ENCODE measurements at regions not wholly inside any gene's neighbourhood (a gene's known extent, or its start where the extent isn't known, plus 50 kb on each side); places are given as distances from the start of the nearest gene placed in this dataset.

DNA sequence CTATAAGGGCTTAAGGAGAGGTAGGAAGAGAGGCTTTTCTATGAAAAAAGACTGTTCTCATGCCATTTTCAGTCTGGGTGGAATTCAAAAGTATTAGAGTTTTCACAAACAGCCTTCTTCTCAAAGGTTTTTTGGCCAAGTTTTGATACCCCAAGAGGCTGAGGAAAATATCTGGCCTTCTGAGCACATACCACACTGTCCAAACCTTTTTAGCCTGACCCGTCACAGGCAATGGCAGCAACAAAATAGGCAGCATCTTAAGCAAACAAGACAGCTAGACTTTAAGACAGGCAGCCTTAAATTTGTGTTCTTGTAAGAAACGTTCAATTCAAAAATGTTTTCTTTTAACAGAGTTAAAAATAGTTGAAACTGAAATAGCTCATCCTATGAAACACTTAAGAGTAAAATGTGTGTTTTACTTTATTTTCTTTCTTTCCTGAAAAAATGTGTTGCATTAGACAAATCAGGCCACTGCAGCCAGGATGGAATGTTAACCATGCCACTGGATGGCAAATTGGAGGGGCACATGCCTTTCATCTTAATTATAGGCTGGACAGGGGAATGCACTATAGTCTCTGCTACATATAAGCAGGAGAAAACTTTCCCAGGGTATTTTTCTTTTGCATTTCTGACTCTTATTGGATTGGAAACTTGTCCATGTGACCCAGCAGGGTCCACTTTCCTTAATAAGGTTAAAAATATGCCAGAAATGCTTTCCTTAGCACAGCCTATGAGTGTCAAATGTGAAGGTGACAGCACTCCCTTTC lies 315.0 kb downstream of the TGFB2 start:
- WGBS, 3 donors = 13 to 29% (median 14%) methylated on average over 2 of the region's 2 CpGs
- H3K27ac ChIP-seq = no peak overlapping the region
- intact Hi-C loops (cut with DNase I) = no loop called here

DNA sequence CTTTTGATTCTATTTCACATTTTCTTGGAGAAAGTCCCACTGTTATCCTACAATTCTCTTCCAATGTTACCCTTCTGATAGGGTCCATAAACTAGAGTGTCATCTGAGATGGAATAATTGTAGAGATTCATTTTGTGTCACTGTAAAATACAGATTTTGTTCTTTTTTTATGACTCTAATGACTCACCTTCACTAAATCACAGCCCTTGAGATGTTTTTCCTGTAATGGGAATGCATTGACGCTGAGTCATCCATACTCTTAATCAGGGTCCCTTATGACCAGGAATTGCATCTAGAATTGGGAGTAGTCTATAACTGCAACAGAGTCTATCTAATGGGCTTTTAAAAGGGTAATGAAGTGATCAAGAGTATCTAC lies 315.5 kb downstream of the TGFB2 start:
- Histone ChIP-seq H3K27me3 (no peaks in the 10 kb centered on the region), H3K4me3 (no peak overlapping the region), H3K36me3 (no peaks in the 10 kb centered on the region), H3K27ac (no peak overlapping the region), H3K9me3 (no peaks in the 10 kb centered on the region), H3K4me1 (ENCODE audit: insufficient read depth) (peaks cover 2% of the 10 kb centered on the region)
- TF ChIP-seq, protein P1, sequence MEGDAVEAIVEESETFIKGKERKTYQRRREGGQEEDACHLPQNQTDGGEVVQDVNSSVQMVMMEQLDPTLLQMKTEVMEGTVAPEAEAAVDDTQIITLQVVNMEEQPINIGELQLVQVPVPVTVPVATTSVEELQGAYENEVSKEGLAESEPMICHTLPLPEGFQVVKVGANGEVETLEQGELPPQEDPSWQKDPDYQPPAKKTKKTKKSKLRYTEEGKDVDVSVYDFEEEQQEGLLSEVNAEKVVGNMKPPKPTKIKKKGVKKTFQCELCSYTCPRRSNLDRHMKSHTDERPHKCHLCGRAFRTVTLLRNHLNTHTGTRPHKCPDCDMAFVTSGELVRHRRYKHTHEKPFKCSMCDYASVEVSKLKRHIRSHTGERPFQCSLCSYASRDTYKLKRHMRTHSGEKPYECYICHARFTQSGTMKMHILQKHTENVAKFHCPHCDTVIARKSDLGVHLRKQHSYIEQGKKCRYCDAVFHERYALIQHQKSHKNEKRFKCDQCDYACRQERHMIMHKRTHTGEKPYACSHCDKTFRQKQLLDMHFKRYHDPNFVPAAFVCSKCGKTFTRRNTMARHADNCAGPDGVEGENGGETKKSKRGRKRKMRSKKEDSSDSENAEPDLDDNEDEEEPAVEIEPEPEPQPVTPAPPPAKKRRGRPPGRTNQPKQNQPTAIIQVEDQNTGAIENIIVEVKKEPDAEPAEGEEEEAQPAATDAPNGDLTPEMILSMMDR (IDR thresholded peaks at IDR 0.05) = no peak
- TF ChIP-seq POLR2A (IDR thresholded peaks at IDR 0.05) = no peak
- TF ChIP-seq EP300 (IDR thresholded peaks at IDR 0.05) = no peak
- DNase-seq = no peak
- WGBS, 3 donors = 73 to 84% (median 73%) methylated on average over 1 of the region's 1 CpG
- intact Hi-C loops (cut with DNase I) = no loop called here

More for the DNA sequence above, 315.0 kb downstream of the TGFB2 start:
- TF ChIP-seq, protein P1 (IDR thresholded peaks at IDR 0.05) = no peak
- TF ChIP-seq POLR2A (IDR thresholded peaks at IDR 0.05) (no peak), EP300 (IDR thresholded peaks at IDR 0.05) (no peak)
- DNase-seq = no peak
- Histone ChIP-seq H3K9me3 (no peaks in the 10 kb centered on the region), H3K36me3 (no peaks in the 10 kb centered on the region), H3K4me3 (no peak overlapping the region), H3K4me1 (ENCODE audit: insufficient read depth) (peaks cover 2% of the 10 kb centered on the region), H3K27me3 (no peaks in the 10 kb centered on the region)

DNA sequence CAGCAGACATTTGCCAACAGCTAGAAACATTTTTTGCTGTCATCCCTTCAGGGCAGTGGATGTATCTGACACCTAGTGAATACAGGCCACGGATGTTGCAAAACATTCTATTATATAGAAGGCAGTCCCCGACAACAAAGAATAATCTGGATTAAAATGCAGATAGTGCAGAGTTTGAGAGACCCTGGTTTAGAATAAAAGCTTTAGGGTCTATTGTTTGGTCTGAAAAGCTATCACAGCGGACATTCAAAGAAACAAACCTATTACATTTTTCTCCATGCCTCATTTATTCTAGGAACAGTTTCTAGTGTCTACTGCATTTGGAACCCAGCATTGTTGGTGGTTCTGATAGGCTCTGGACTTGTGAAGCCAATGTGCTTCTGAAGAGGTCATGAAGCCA lies 316.3 kb downstream of the TGFB2 start:
- 92 to 95% (median 92%) methylated on average over 3 of the region's 3 CpGs for WGBS, 3 donors
- Histone ChIP-seq H3K27ac (no peak overlapping the region), H3K9me3 (no peaks in the 10 kb centered on the region), H3K4me1 (ENCODE audit: insufficient read depth) (peaks cover 2% of the 10 kb centered on the region), H3K4me3 (no peak overlapping the region), H3K36me3 (no peaks in the 10 kb centered on the region), H3K27me3 (no peaks in the 10 kb centered on the region)
- intact Hi-C loops (cut with DNase I) = no loop called here
- no peak for DNase-seq
- TF ChIP-seq POLR2A (IDR thresholded peaks at IDR 0.05) (no peak), EP300 (IDR thresholded peaks at IDR 0.05) (no peak)

DNA sequence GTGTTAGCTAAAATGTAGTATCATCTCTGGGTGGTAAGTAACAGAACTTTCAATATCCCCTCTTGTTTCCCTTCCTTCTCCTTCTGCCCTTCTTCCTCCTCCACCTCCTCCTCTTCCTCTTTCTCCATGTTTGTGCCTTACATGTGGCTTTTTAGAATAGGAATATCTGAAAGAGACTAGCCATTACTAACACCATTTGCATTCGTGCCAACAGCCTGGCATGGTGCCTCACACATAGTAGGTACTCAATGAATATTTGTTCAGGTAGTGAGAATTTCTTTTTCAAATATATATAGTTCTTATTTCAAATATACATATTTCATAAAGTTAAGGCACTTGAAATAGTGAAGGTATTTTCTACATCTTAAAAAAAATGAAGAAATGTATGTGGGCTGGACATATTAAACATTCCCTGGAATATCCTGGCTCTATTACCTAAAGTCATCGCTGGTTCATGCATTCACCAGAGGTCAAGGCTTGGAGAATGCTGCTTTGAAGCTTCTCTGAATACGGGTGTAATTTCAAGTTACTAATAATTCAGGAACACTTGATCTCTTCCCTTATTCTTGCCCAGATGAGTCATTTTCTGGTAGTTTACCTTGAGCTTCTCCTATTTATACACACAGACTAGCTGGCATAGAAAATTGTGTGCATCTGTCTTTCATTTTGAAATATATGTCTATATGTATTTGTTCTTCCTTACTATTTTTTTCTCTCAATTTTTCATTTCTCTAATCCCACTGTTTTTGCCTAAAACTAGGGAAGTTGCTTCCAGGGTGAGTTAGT lies 319.4 kb downstream of the TGFB2 start:
- intact Hi-C loops (cut with DNase I) = no loop called here

More for the DNA sequence above, 319.4 kb downstream of the TGFB2 start:
- Histone ChIP-seq H3K9me3 (no peaks in the 10 kb centered on the region), H3K4me3 (no peak overlapping the region), H3K36me3 (no peaks in the 10 kb centered on the region), H3K27me3 (no peaks in the 10 kb centered on the region), H3K27ac (no peak overlapping the region), H3K4me1 (ENCODE audit: insufficient read depth) (peaks cover 2% of the 10 kb centered on the region)
- no peak for DNase-seq
- TF ChIP-seq, protein P1 (IDR thresholded peaks at IDR 0.05) = no peak
- TF ChIP-seq POLR2A (IDR thresholded peaks at IDR 0.05) = no peak
- no peak for TF ChIP-seq EP300 (IDR thresholded peaks at IDR 0.05)
- 59 to 70% (median 67%) methylated on average over 3 of the region's 3 CpGs for WGBS, 3 donors

Measured in ovary (tissue), 7 donors.